ENCODE measurements at regions not wholly inside any gene's neighbourhood (a gene's known extent, or its start where the extent isn't known, plus 50 kb on each side); places are given as distances from the start of the nearest gene placed in this dataset.
"Not testable (repeated sequence)": the region's sequence is repeated elsewhere in the genome, so short reads cannot be mapped to it uniquely, and the experiment has no call there.

DNA sequence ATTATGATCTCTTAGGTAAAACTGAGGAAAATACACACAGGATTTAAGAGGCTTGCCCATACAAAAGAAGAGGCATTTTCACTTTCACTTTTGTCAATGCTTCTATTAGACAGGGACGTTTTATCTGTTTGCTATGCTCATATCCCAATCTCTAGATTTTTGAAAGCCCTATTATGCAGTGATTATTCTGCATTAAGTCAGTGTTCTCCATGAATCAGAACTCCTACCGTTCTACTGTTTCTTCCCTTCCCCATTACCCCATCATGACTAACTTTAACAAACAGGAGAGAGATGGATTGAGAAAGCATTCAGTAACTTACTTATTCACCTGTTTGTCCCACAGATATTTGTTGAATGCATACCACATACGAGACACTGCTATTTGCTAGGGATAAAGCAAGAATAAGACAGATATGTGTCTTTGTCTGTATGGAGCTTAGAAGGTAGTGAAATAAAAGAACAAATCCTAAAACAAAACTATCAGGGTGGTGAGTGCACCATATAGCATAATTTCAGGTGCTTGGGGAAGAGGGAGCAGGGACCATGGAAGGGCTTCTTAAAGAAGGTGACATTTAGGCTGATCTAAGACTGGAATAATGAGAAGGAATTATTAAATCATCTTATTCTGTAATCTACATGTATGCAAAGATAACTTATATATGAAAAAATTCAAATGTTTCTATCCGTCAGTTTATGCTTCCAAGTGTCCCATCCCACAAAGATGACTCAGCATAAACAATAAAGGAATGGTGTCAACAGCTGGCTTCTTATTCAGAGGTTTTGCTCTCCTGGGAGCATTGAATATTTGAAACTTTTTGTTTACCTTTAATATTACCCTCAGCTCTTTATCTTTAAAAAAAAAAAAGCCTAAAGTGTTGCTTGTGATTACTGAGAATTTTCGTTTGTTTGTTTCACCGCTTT, 328.1 kb downstream of the HINT1 start:
- no peak for DNase-seq (ENCODE audit: low spot score)

DNA sequence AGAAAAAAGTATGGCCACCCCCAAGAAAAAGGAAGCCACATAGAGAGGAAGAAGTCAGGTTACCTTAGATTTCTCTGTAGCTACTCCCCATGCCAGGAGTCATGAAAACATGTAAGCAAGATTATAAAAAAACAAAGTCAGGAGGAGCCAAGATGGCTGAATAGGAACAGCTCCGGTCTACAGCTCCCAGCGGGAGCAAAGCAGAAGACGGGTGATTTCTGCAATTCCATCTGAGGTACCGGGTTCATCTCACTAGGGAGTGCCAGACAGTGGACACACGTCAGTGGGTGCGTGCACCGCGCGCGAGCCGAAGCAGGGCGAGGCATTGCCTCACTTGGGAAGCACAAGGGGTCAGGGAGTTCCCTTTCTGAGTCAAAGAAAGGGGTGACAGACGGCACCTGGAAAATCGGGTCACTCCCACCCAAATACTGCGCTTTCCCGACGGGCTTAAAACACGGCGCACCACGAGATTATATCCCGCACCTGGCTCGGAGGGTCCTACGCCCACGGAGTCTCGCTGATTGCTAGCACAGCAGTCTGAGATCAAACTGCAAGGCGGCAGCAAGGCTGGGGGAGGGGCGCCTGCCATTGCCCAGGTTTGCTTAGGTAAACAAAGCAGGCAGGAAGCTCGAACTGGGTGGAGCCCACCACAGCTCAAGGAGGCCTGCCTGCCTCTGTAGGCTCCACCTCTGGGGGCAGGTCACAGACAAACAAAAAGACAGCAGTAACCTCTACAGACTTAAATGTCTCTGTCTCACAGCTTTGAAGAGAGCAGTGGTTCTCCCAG, 347.3 kb downstream of the HINT1 start:
- DNase-seq (ENCODE audit: low spot score), result not testable (repeated sequence)

DNA sequence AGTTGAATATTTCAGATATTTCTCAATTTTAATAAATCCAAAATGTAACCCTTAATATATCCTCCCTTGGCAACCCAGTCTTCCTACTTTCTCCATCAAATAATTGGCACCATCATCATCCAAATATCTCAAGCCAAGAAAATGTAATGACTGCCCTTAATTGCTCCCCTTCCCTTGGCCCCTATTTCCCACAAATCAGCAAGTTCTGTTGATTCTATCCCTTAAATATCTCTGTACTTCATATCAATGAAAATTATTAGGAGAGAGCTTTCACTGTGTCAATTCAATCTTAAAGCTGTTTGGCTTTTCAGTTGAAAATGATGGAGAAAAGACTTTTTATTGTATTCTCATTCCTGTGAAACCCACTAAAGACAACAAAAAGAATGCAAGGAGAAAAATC, 349.8 kb downstream of the HINT1 start:
- DNase-seq (ENCODE audit: low spot score), result no peak

GRCh38 chr5:130808691-130809090, 356.4 kb downstream of the HINT1 start:
- no peak for DNase-seq (ENCODE audit: low spot score)

GRCh38 chr5:130805648-130806047, 359.4 kb downstream of the HINT1 start:
- no peak for DNase-seq (ENCODE audit: low spot score)

DNA sequence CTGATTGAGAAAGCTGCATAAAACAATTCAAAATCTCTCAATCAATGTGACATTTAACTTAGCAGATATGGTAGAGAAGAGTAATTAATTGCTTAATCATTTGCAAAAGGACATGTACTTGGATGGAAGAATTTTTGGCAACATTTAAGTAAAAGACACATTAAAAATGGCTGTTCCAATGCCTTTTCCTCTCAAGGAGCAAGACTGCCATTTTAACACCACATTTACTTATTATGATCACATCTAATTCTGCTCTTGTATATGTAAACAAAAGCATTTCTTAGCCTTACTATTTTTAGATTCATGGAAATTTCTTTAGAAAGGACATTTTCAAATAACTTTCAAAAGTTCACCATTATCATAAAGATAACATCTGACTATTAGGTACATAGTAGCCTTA, 360.0 kb downstream of the HINT1 start:
- no peak for DNase-seq (ENCODE audit: low spot score)

DNA sequence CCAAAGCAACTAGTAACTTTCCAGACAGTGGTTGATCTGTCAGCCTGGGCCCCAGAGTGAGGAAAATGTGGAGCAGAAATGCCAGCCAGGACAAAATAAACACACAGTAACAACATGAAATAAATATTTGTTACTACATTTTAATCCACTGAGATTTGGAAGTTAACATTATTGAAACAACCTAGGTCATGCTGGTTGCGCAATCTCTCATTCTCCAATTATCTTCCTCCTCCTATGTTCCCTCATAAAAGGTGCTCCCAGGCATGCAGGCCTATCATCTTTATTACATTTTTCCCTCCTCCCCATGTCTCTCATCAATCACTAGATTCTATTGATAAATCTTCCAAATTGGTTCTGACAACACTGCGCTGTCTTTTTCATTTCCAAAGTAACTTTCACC, 363.1 kb downstream of the HINT1 start:
- DNase-seq (ENCODE audit: low spot score), result no peak

GRCh38 chr5:130799015-130799414, 366.0 kb downstream of the HINT1 start:
- no peak for DNase-seq (ENCODE audit: low spot score)

DNA sequence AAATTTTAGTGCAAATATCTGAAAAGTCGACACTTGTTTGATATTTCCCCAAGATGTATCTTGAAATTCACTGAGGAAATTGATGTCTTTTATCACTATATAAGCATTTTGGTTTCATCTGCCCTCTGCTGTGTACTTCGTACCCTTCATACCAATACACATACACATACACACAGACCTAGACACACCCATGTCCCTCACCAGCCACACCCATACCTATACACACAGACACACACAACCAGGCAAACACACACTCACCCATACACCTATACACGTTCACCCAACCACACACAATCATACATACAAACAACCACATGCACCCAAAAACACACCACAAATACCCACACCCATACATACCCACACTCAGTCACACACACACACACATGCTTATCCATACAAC, 367.8 kb downstream of the HINT1 start:
- DNase-seq (ENCODE audit: low spot score), result no peak

GRCh38 chr5:130796902-130797301, 368.2 kb downstream of the HINT1 start:
- DNase-seq (ENCODE audit: low spot score), result no peak

GRCh38 chr5:130796032-130796431, 369.0 kb downstream of the HINT1 start:
- DNase-seq (ENCODE audit: low spot score), result no peak

- no peak for DNase-seq (ENCODE audit: low spot score)
Observed at GRCh38 chr5:130795037-130795436, 370.0 kb downstream of the HINT1 start.

- DNase-seq (ENCODE audit: low spot score), result no peak
Observed at GRCh38 chr5:130777794-130778193, 387.3 kb downstream of the HINT1 start.

DNA sequence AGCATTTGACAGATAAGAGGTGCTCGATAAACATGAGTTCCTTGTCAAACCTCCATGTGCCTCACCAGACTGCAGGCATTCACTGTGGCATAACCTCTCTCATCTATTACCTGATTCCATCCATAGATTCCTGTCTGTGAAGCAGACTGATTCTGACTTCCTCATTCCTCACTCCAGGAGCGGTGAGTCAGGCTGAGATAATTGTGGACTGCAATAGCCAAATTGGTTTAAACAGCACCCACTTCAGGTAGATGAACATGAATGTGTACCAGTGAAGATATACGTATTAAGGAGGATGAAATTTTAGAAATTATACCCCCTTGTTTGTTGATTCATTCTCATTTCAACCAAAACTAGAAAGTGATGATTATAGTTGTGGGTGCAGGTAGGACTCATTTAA, 391.2 kb downstream of the HINT1 start:
- DNase-seq (ENCODE audit: low spot score), result no peak

GRCh38 chr5:130762031-130762430, 403.0 kb downstream of the HINT1 start:
- DNase-seq (ENCODE audit: low spot score), result no peak

GRCh38 chr5:130759061-130759460, 406.0 kb downstream of the HINT1 start:
- DNase-seq (ENCODE audit: low spot score), result no peak

DNA sequence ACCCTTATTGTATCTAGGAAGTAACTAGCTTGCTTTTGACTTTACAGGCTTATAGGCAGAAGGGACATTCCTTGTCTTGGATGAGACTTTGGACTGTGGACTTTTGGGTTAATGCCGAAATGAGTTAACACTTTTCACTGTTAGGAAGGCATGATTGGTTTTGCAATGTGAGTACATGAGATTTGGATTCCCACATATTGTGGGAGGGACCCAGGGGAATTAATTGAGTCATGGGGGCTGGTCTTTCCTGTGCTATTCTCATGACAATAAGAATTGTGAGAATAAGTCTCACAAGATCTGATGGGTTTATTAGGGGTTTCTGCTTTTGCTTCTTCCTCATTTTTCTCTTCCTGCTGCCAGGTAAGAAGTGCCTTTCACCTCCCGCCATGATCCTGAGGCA, 417.5 kb downstream of the HINT1 start:
- no peak for DNase-seq (ENCODE audit: low spot score)

DNA sequence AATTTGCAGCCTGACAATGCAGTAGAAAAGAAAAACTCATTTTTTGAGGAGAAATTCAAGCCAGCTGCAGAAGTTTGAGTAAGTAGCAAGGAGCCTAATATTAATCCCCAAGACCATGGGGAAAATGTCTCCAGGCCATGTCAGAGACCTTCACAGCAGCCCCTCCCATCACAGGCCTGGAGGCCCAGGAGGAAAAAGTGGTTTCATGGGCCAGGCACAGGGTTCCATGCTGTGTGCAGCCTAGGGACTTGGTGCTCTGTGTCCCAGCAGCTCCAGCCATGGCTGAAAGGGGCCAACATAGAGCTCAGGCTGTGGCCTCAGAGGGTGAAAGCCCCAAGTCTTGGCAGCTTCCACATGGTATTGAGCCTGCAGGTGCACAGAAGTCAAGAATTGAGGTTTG, 418.4 kb downstream of the HINT1 start:
- not testable (repeated sequence) for DNase-seq (ENCODE audit: low spot score)

DNA sequence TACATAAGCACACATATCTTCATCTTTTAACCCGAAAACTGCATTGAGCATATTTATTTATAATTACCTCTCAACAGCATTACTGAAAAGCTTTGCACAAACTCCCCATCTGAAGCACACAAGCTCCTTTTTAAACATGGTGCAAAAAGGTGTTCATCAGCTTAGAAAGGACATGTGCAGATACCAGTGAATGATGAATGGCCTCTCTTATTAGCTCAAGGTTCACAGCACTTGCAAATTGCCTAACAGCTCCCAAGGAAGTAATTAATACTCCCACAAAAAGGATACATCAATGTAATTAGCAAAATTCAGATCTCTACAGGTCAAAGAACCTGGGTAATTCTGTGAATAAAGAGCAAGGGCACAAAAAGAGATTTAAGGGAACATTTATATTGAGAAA, 422.0 kb downstream of the HINT1 start:
- DNase-seq (ENCODE audit: low spot score), result no peak

- no peak for DNase-seq (ENCODE audit: low spot score)
Observed at GRCh38 chr5:130740047-130740569, 424.9 kb downstream of the HINT1 start.

GRCh38 chr5:130731839-130732238, 433.2 kb downstream of the HINT1 start:
- no peak for DNase-seq (ENCODE audit: low spot score)

- no peak for DNase-seq (ENCODE audit: low spot score)
Observed at GRCh38 chr5:130729541-130729940, 435.5 kb downstream of the HINT1 start.

DNA sequence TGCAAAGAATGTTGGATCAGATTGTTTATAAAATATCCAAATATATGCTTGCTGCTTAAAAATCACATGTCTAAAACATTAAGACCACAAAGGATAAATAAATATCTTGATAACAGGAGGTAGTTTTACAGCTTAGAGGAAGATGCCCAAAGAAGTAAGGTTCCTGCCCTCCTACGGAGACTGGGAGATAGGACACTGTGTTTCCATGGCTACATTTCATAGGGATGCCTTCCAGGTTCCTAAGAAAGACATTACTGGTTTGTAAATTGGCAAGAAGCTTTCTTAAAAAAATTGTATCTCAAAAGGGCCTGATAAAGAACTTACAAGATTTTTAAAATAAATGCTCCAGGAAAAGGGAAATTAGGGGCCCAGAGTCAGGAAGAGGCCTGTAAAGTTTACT, 437.2 kb downstream of the HINT1 start:
- no peak for DNase-seq (ENCODE audit: low spot score)
